Lower leg skin (tissue), 4 donors: ENCODE measurements at regions not wholly inside any gene's neighbourhood (a gene's known extent, or its start where the extent isn't known, plus 50 kb on each side); places are given as distances from the start of the nearest gene placed in this dataset.

Experiments used
- DNase-seq, 2 donors: peaks; one replicate each; pipeline ENCODE4 v3.0.0-alpha.2; 2019; ENCODE audit warnings: low spot score in 2 of 2
- H3K4me3 ChIP-seq: fragments of 200-600 bp; sonication (generic); 2 replicates; pipeline ENCODE4 v1.5.1; 2017; ENCODE audit warnings: mild to moderate bottlenecking, low read depth; ENCODE audit not compliant: poor library complexity, severe bottlenecking
- CTCF ChIP-seq, 3 donors: fragments of 450-650 bp; IDR thresholded peaks; one replicate each; pipeline ENCODE4 v1.5.1; 2016; ENCODE audit warnings: antibody characterized with exemption in 3 of 3, mild to moderate bottlenecking in 3 of 3, moderate library complexity in 2 of 3
- POLR2A ChIP-seq, 2 donors: fragments of 450-650 bp; IDR thresholded peaks; one replicate each; pipeline ENCODE4 v1.6.1; 2016 to 2017; ENCODE audit warnings: antibody characterized with exemption in 2 of 2, mild to moderate bottlenecking in 1 of 2, moderate library complexity in 1 of 2
- WGBS, 2 donors: methylation state at CpG; one replicate each; pipeline ENCODE4 v1.1.5; 2018; 5-methylcytosine and 5-hydroxymethylcytosine counted together
- intact Hi-C: fragments of 100-400 bp; cut with DNase I; formaldehyde crosslinking; loops from one replicate; pipeline ENCODE4 v1.15.0; 2023; ENCODE audit warnings: low total_unique reads

DNA sequence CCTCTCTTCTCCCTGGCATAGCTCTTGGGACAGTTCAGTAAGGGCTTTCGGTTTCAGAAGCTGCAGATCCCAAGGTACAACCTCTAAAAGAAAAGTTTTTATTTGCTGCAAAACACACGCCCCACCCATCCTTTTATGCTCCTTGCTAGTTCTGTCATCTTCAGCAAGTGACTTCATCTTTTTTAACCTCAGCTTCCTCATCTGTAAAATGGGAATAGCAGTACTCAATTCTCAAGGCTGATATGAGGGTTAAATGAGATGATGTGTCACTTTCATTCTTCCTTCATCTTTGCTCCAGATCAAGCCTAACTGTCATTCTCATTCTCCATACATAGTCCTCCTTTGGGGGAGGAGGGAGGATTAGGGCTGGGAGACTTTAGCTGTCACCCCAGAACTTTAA is 90.0 kb upstream of the ALX4 start:
- intact Hi-C loops = no loop called here
- 30 to 38% methylated on average over 2 of the region's 2 CpGs for WGBS, 2 donors
- no peak for TF ChIP-seq CTCF (IDR thresholded peaks at IDR 0.05)
- no peak for TF ChIP-seq POLR2A (IDR thresholded peaks at IDR 0.05)
- no peak for DNase-seq
- no peak overlapping the region for H3K4me3 ChIP-seq

- TF ChIP-seq CTCF (IDR thresholded peaks at IDR 0.05) (no peak), POLR2A (IDR thresholded peaks at IDR 0.05) (no peak)
- H3K4me3 ChIP-seq = no peak overlapping the region
- intact Hi-C loops = no loop called here
- WGBS, 2 donors = 86 to 93% methylated on average over 5 of the region's 5 CpGs
- DNase-seq = peak in 1 of 2 donors; percentile 2
These were observed 90.5 kb upstream of the ALX4 start for GRCh38 chr11:44400431-44400830.

DNA sequence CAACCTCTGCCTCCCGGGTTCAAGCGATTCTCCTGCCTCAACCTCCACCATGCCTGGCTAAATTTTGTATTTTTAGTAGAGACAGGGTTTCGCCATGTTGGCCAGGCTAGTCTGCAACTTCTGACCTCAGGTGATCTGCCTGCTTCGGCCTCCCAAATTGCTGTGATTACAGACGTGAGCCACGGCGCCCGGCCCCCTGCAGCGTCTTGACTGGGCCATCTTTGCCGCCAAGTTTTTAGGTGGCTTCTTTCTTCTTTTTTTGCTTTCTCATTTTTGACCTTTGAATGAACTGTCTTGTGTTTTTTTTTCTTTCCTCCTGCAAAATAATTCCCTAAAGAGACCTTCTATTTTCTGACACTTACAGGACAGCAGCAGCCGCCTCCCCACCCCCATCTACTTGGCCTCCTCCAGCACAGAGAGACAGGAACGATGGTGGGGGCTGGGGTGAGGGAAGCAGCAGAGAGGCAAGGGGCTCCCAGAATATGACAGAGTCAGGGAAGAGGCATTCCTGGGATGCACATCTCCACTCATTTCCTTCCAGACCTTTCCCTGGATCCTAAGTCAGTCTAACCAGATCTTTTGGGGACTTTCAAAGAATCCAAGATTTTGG is 92.6 kb upstream of the ALX4 start:
- 74 to 76% methylated on average over 12 of the region's 12 CpGs for WGBS, 2 donors
- peak in 1 of 2 donors; percentile 59 for DNase-seq
- TF ChIP-seq CTCF (IDR thresholded peaks at IDR 0.05) (no peak), POLR2A (IDR thresholded peaks at IDR 0.05) (no peak)
- intact Hi-C loops = no loop called here
- no peak overlapping the region for H3K4me3 ChIP-seq

DNA sequence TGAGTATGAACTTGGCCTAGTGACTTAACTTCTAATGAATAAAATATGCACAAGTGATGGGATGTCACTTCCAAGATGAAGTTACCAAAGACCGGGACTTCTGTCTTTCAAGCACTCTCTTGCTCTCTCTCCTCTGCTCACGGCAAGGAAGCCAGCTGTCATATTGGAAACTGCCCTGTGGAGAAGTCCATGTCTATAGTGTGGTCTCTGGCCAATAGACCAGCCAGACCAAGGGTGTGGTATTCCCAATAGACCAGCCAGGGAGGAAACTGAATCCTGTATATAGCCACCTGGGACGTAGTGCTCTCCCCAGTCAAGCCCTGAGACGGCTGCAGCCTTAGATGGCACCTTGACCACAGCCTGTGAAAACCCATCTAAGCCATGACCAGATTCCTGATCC is 93.2 kb upstream of the ALX4 start:
- no peak overlapping the region for H3K4me3 ChIP-seq
- TF ChIP-seq CTCF (IDR thresholded peaks at IDR 0.05) (no peak), POLR2A (IDR thresholded peaks at IDR 0.05) (no peak)
- peak in 1 of 2 donors; percentile 9 for DNase-seq
- intact Hi-C loops = no loop called here
- WGBS, 2 donors = 66 to 83% methylated on average over 4 of the region's 4 CpGs

DNA sequence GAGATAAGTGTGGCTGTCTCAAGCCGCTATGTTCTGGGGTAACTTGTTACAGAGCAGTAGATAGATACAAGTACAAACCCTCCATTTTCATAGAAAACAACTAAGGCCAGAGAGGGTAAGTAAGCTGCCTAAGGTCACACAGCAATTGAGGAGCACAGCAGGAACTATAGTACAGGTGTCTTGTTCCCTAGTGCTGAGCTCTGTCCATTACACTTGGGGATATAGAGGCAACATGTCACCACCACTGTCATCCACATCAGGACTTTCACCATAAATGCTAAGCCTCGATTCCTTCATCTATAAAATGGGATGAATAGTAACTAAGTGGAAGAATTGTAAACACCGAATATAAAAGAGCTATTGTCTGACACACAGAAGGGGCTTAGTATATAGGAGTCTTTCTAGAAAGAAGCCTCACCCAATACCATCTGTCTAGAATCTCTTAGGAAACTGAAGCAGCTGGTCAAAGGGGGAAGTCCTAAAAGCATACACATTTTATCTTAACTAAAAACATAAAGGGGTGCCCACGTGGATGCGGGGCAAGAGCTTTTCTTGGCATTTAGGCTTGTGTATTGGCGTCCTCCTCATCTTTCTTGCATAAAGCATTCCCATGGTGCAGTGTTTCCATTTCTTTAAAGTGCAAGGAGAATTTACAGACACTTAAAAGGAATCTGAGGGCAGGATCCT is 93.8 kb upstream of the ALX4 start:
- TF ChIP-seq CTCF (IDR thresholded peaks at IDR 0.05) (no peak), POLR2A (IDR thresholded peaks at IDR 0.05) (no peak)
- 66 to 73% methylated on average over 6 of the region's 6 CpGs for WGBS, 2 donors
- H3K4me3 ChIP-seq = no peak overlapping the region
- intact Hi-C loops = no loop called here
- peak in 1 of 2 donors; percentile 3 for DNase-seq
